Endothelial cell of umbilical vein (primary cell): ENCODE measurements at regions not wholly inside any gene's neighbourhood (a gene's known extent, or its start where the extent isn't known, plus 50 kb on each side); places are given as distances from the start of the nearest gene placed in this dataset.

ENCODE experiments used
- BruUV-seq: library from RNA; stranded (reverse); fragments of 400-500 nt; replicated peaks from 2 replicates; lab custom pipeline; 2021; lab: Mats Ljungman, UMichigan
- CTCF ChIA-PET: fragments of 300-600, 350-600 bp; sonication (Branson Sonifier 250); formaldehyde crosslinking; loops from one replicate; lab custom pipeline; 2021; ENCODE audit warnings: antibody characterized with exemption, inconsistent platforms; lab: Charles Lee
- POLR2A ChIA-PET: fragments of 300-600, 350-600 bp; sonication (Branson Sonifier 250); formaldehyde crosslinking; loops from one replicate; lab custom pipeline; 2021; ENCODE audit warnings: antibody characterized with exemption, inconsistent platforms; lab: Charles Lee
- DNase-seq: peaks from one replicate; pipeline ENCODE4 v3.0.0-alpha.2; 2011; ENCODE audit warnings: low read depth, low spot score
- FAIRE-seq: peaks from 2 replicates; lab custom pipeline; 2011; peaks lifted over from hg19 to GRCh38; lab: Jason Lieb, UNC
- H2AFZ ChIP-seq: 2 replicates; pipeline ENCODE4 v1.6.0; 2012; ENCODE audit warnings: low read depth, low read length, control low read depth, inconsistent platforms
- H3K27ac ChIP-seq: 2 replicates; pipeline ENCODE4 v1.5.1; 2011; ENCODE audit warnings: low read depth, mild to moderate bottlenecking, control low read depth, low read length, moderate library complexity; ENCODE audit not compliant: insufficient read depth
- H3K27me3 ChIP-seq, 2 experiments: 2 replicates each; pipeline versions ENCODE4 v1.6.0 to v1.6.1; 2011; ENCODE audit warnings: low read length in 2 of 2, mixed read lengths in 1 of 2; ENCODE audit not compliant: control insufficient read depth in 2 of 2, insufficient read depth in 2 of 2
- H3K36me3 ChIP-seq, 2 experiments: 2 replicates in 1 of 2; 3 replicates in 1 of 2; pipeline ENCODE4 v1.5.1; 2011; ENCODE audit warnings: low read length in 2 of 2, mild to moderate bottlenecking in 1 of 2, moderate library complexity in 1 of 2; ENCODE audit not compliant: control insufficient read depth in 2 of 2, insufficient read depth in 2 of 2; ENCODE audit errors: extremely low read depth in 1 of 2
- H3K4me1 ChIP-seq: 3 replicates; pipeline ENCODE4 v1.5.1; 2011; ENCODE audit warnings: mild to moderate bottlenecking, low read length; ENCODE audit not compliant: control insufficient read depth, insufficient read depth; ENCODE audit errors: extremely low read depth
- H3K4me2 ChIP-seq: 2 replicates; pipeline ENCODE4 v1.6.1; 2011; ENCODE audit warnings: low read length, control low read depth, mixed read lengths; ENCODE audit not compliant: insufficient read depth
- H3K4me3 ChIP-seq, 3 experiments: fragments of 200-600 bp in 1 of 3; sonication (generic), shearing (Covaris generic) in 1 of 3; replicated peaks in 1 of 3; 2 replicates each; pipeline ENCODE4 v1.5.1; 2011 to 2016; ENCODE audit warnings: control low read depth in 3 of 3, low read length in 3 of 3, mild to moderate bottlenecking in 2 of 3, inconsistent platforms in 1 of 3, low read depth in 1 of 3, moderate library complexity in 1 of 3; ENCODE audit not compliant: insufficient read depth in 1 of 3
- H3K79me2 ChIP-seq: 2 replicates; pipeline ENCODE4 v1.6.0; 2012; ENCODE audit warnings: low read length, inconsistent platforms; ENCODE audit not compliant: control insufficient read depth, insufficient read depth
- H3K9ac ChIP-seq: replicated peaks from 2 replicates; pipeline ENCODE3; 2011; ENCODE audit warnings: low read length, control low read depth; ENCODE audit not compliant: insufficient read depth; ENCODE audit errors: extremely low read depth
- H3K9me1 ChIP-seq: replicated peaks from 3 replicates; pipeline ENCODE4 v1.6.0; 2011; ENCODE audit warnings: mild to moderate bottlenecking, low read length; ENCODE audit not compliant: control insufficient read depth, insufficient read depth; ENCODE audit errors: extremely low read depth
- H3K9me3 ChIP-seq: replicated peaks from 2 replicates; pipeline ENCODE4 v1.5.1; 2012; ENCODE audit warnings: low read length, inconsistent platforms; ENCODE audit not compliant: control insufficient read depth, insufficient read depth
- H4K20me1 ChIP-seq: replicated peaks from 2 replicates; pipeline ENCODE3; 2011; ENCODE audit warnings: mild to moderate bottlenecking, low read length; ENCODE audit not compliant: control insufficient read depth, insufficient read depth; ENCODE audit errors: extremely low read depth
- EZH2 ChIP-seq: IDR thresholded peaks from 2 replicates; pipeline ENCODE4 v1.6.1; 2012; ENCODE audit warnings: borderline replicate concordance, low read depth, mild to moderate bottlenecking, moderate library complexity, low read length, inconsistent platforms; ENCODE audit not compliant: severe bottlenecking
- FOS ChIP-seq: IDR thresholded peaks from 2 replicates; pipeline ENCODE4 v1.6.1; 2011; ENCODE audit warnings: mild to moderate bottlenecking, low read length, moderate library complexity, borderline replicate concordance; ENCODE audit not compliant: insufficient read depth
- GATA2 ChIP-seq: IDR thresholded peaks from 2 replicates; pipeline ENCODE4 v1.7.0; 2011; ENCODE audit warnings: low read depth, mild to moderate bottlenecking, moderate library complexity, mixed read lengths, low read length; ENCODE audit not compliant: insufficient read length, insufficient read depth
- JUN ChIP-seq: IDR thresholded peaks from 2 replicates; pipeline ENCODE4 v1.6.1; 2011; ENCODE audit warnings: borderline replicate concordance, low read depth; ENCODE audit not compliant: insufficient read length, insufficient read depth
- MYC ChIP-seq: IDR thresholded peaks from one replicate; pipeline ENCODE4 v1.6.1; 2011; ENCODE audit warnings: mild to moderate bottlenecking, low read depth, low read length
- POLR2A ChIP-seq: IDR thresholded peaks from 2 replicates; pipeline ENCODE4 v1.6.1; 2012; ENCODE audit warnings: low read depth, mild to moderate bottlenecking, control low read depth, low read length
- POLR2AphosphoS5 ChIP-seq: IDR thresholded peaks from 2 replicates; pipeline ENCODE4 v1.6.1; 2012; ENCODE audit warnings: low read depth, mild to moderate bottlenecking, control low read depth, low read length, moderate library complexity; ENCODE audit not compliant: insufficient read depth
- dilution Hi-C: fragments of 300-500 bp; cut with MboI; formaldehyde crosslinking; loops from one replicate; pipeline ENCODE4 v1.15.0; 2019; ENCODE audit warnings: low sequenced_read_pairs; ENCODE audit not compliant: extremely low pct_ligation_motif_present
- intact Hi-C: fragments of 100-400 bp; cut with micrococcal nuclease; formaldehyde crosslinking; loops from one replicate; pipeline ENCODE4 v1.10.0; 2022
- TF ChIP-seq, protein P1 (sequence below): IDR thresholded peaks from 2 replicates; pipeline ENCODE4 v1.6.1; 2011; ENCODE audit not compliant: insufficient read depth, insufficient read length
- TF ChIP-seq, protein P2 (sequence below), 2 donors: IDR thresholded peaks; 1 replicate in 1 of 2; 2 replicates in 1 of 2; pipeline ENCODE4 v1.5.1; 2011; ENCODE audit warnings: low read length in 2 of 2, mild to moderate bottlenecking in 2 of 2, moderate library complexity in 2 of 2, control low read depth in 1 of 2, inconsistent platforms in 1 of 2, low read depth in 1 of 2; ENCODE audit not compliant: insufficient read depth in 1 of 2; ENCODE audit errors: extremely low read depth in 1 of 2

DNA sequence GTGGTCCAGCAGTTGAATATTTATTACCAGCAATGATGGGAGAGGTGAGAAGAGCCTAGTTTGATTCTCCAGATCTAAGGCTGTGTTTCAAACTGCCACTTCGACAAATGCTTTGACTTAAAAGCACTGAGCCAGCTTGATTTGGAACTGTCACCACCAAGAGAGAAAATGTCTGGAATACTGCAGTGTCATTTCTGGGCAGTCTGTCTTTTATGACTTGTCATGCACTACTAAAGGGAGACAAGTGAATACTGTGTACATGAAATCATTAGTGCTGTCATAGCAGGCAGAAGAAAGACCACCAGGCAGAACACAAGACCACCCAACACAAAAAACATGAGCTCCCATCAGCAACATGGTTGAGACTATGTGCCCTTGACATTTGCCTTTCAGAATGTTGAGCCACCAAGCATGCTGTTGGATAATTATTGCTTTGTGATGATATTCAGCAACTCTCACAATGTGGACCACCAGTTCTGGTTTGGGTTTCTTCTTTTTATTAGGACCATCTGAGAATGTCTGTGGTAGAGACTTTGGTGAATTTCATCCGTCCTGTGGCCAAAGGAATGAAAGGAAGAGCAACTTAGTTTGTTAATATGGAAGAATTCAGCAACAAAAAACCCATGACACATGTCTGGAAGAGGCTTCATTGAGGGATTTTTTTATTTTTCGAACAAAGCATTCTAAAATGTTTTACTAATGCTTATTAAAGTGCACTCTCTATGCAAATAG is 125.8 kb downstream of the NTMT2 start:
- dilution Hi-C loops, result no loop called here
- no TSS peak for BruUV-seq
- Histone ChIP-seq H3K79me2 (no peaks in the 10 kb centered on the region), H3K27ac (no peak overlapping the region), H3K36me3 (no peaks in the 10 kb centered on the region), H4K20me1 (no peaks in the 10 kb centered on the region), H3K4me1 (no peaks in the 10 kb centered on the region), H3K4me2 (no peak overlapping the region), H3K27me3 (no peaks in the 10 kb centered on the region), H3K9ac (no peak overlapping the region), H3K4me3 (no peak overlapping the region), H2AFZ (no peak overlapping the region), H3K9me1 (no peaks in the 10 kb centered on the region), H3K9me3 (no peaks in the 10 kb centered on the region)
- FAIRE-seq (no peak), DNase-seq (no peak)
- ChIA-PET POLR2A (no interaction called here), CTCF (no interaction called here)
- intact Hi-C loops, result no loop called here
- TF ChIP-seq EZH2 (no peak), FOS (no peak), MYC (no peak), GATA2 (no peak), POLR2A (no peak), JUN (no peak), POLR2AphosphoS5 (no peak)
- TF ChIP-seq, protein P1, sequence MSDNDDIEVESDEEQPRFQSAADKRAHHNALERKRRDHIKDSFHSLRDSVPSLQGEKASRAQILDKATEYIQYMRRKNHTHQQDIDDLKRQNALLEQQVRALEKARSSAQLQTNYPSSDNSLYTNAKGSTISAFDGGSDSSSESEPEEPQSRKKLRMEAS, result no peak
- TF ChIP-seq, protein P2, sequence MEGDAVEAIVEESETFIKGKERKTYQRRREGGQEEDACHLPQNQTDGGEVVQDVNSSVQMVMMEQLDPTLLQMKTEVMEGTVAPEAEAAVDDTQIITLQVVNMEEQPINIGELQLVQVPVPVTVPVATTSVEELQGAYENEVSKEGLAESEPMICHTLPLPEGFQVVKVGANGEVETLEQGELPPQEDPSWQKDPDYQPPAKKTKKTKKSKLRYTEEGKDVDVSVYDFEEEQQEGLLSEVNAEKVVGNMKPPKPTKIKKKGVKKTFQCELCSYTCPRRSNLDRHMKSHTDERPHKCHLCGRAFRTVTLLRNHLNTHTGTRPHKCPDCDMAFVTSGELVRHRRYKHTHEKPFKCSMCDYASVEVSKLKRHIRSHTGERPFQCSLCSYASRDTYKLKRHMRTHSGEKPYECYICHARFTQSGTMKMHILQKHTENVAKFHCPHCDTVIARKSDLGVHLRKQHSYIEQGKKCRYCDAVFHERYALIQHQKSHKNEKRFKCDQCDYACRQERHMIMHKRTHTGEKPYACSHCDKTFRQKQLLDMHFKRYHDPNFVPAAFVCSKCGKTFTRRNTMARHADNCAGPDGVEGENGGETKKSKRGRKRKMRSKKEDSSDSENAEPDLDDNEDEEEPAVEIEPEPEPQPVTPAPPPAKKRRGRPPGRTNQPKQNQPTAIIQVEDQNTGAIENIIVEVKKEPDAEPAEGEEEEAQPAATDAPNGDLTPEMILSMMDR (IDR thresholded peaks at IDR 0.05; ENCODE audit: extremely low read depth in 1 of 2, insufficient read depth in 1 of 2, low read depth in 1 of 2, low read length in 2 of 2), result no peak
